MCF 10A (cell line): ENCODE measurements at regions not wholly inside any gene's neighbourhood (a gene's known extent, or its start where the extent isn't known, plus 50 kb on each side); places are given as distances from the start of the nearest gene placed in this dataset.
"Not testable (repeated sequence)": the region's sequence is repeated elsewhere in the genome, so short reads cannot be mapped to it uniquely, and the experiment has no call there.

Experiments
- BruUV-seq: library from RNA; stranded (reverse); fragments of 400-500 nt; replicated peaks from 2 replicates; lab custom pipeline; 2021; lab: Mats Ljungman, UMichigan
- CTCF ChIA-PET: fragments of 300-600 bp; sonication (Branson Sonifier 250); formaldehyde crosslinking; extraction: SDS; loops from one replicate; lab custom pipeline; 2021; ENCODE audit warnings: antibody characterized with exemption, inconsistent platforms; lab: Yijun Ruan, JAX
- POLR2A ChIA-PET: fragments of 300-600, 350-650 bp; sonication (Branson Sonifier 250); formaldehyde crosslinking; extraction: SDS; loops from one replicate; lab custom pipeline; 2020; ENCODE audit warnings: antibody characterized with exemption, inconsistent platforms; lab: Yijun Ruan, JAX
- DNase-seq: peaks from one replicate; pipeline ENCODE4 v3.0.0-alpha.2; 2018; ENCODE audit not compliant: unreplicated experiment
- H3K27ac Mint-ChIP-seq: one replicate; pipeline ENCODE4 v1.8.0; 2022; ENCODE audit warnings: mild to moderate bottlenecking, low read depth, mixed read lengths; ENCODE audit not compliant: unreplicated experiment
- H3K27me3 Mint-ChIP-seq: one replicate; pipeline ENCODE4 v1.8.0; 2022; ENCODE audit warnings: mixed read lengths; ENCODE audit not compliant: insufficient read depth, unreplicated experiment
- H3K36me3 Mint-ChIP-seq: one replicate; pipeline ENCODE4 v1.8.0; 2022; ENCODE audit warnings: mild to moderate bottlenecking, moderate library complexity, mixed read lengths; ENCODE audit not compliant: insufficient read depth, unreplicated experiment
- H3K4me1 Mint-ChIP-seq: one replicate; pipeline ENCODE4 v1.8.0; 2022; ENCODE audit warnings: mixed read lengths; ENCODE audit not compliant: insufficient read depth, unreplicated experiment
- H3K4me3 Mint-ChIP-seq: one replicate; pipeline ENCODE4 v1.8.0; 2022; ENCODE audit warnings: mild to moderate bottlenecking, moderate library complexity, mixed read lengths; ENCODE audit not compliant: unreplicated experiment
- H3K9me3 Mint-ChIP-seq: one replicate; pipeline ENCODE4 v1.8.0; 2022; ENCODE audit warnings: mixed read lengths; ENCODE audit not compliant: unreplicated experiment
- CTCF ChIP-seq: fragments of 200-600 bp; IDR thresholded peaks from one replicate; pipeline ENCODE4 v1.8.0; 2022; ENCODE audit warnings: antibody characterized with exemption, mild to moderate bottlenecking; ENCODE audit not compliant: unreplicated experiment
- intact Hi-C: fragments of 100-400 bp; cut with micrococcal nuclease; formaldehyde crosslinking; loops from 2 replicates; pipeline ENCODE4 v1.14.1; 2022

- Mint-ChIP-seq H3K4me3 (no peak overlapping the region), H3K4me1 (peaks cover 1% of the 10 kb centered on the region), H3K9me3 (no peaks in the 10 kb centered on the region), H3K36me3 (no peaks in the 10 kb centered on the region), H3K27me3 (no peaks in the 10 kb centered on the region), H3K27ac (no peak overlapping the region)
- TF ChIP-seq CTCF, result no peak
- intact Hi-C loops, result no loop called here
- no peak for DNase-seq
- CTCF ChIA-PET, result no interaction called here
- no TSS peak for BruUV-seq
- POLR2A ChIA-PET, result interaction anchor here (0.7 to 0.8 kb wide), 2 partner anchors 50 to 354 kb away, joined by 3 to 4 read pairs; no protein-coding TSS in a partner anchor
Measured at GRCh38 chr1:19024532-19024931, 68.1 kb upstream of the IFFO2 start.

GRCh38 chr1:19023787-19024186 is 67.3 kb upstream of the IFFO2 start:
- CTCF ChIA-PET, result no interaction called here
- POLR2A ChIA-PET, result interaction anchor here (0.8 kb wide), 1 partner anchor 51 kb away, joined by 4 read pairs; no protein-coding TSS in a partner anchor
- no peak overlapping the region for H3K27ac Mint-ChIP-seq

GRCh38 chr1:19021845-19022244 is 65.4 kb upstream of the IFFO2 start:
- Mint-ChIP-seq H3K9me3 (no peaks in the 10 kb centered on the region), H3K4me1 (no peaks in the 10 kb centered on the region), H3K27ac (no peak overlapping the region), H3K4me3 (no peak overlapping the region), H3K36me3 (no peaks in the 10 kb centered on the region), H3K27me3 (no peaks in the 10 kb centered on the region)
- CTCF ChIA-PET, result no interaction called here
- no peak for TF ChIP-seq CTCF
- POLR2A ChIA-PET, result no interaction called here
- no peak for DNase-seq
- BruUV-seq, result no TSS peak
- intact Hi-C loops, result no loop called here

More at GRCh38 chr1:19023787-19024186, 67.3 kb upstream of the IFFO2 start:
- H3K4me3 Mint-ChIP-seq, result no peak overlapping the region
- BruUV-seq, result no TSS peak
- H3K4me1 Mint-ChIP-seq, result no peaks in the 10 kb centered on the region
- TF ChIP-seq CTCF, result no peak
- H3K36me3 Mint-ChIP-seq, result no peaks in the 10 kb centered on the region
- no peaks in the 10 kb centered on the region for H3K27me3 Mint-ChIP-seq
- H3K9me3 Mint-ChIP-seq, result no peaks in the 10 kb centered on the region
- intact Hi-C loops, result no loop called here
- no peak for DNase-seq

- H3K36me3 Mint-ChIP-seq, H3K4me1 Mint-ChIP-seq, H3K9me3 Mint-ChIP-seq, CTCF ChIA-PET, DNase-seq, POLR2A ChIA-PET, BruUV-seq, H3K4me3 Mint-ChIP-seq, H3K27ac Mint-ChIP-seq, H3K27me3 Mint-ChIP-seq, intact Hi-C loops: not testable (repeated sequence)
Measured at GRCh38 chr1:19019288-19019687, 62.8 kb upstream of the IFFO2 start.

GRCh38 chr1:19015476-19015875 is 59.0 kb upstream of the IFFO2 start:
- CTCF ChIA-PET, result no interaction called here
- intact Hi-C loops, result no loop called here
- TF ChIP-seq CTCF, result no peak

More at GRCh38 chr1:19015476-19015875, 59.0 kb upstream of the IFFO2 start:
- Mint-ChIP-seq H3K9me3 (no peaks in the 10 kb centered on the region), H3K4me3 (no peak overlapping the region), H3K27me3 (no peaks in the 10 kb centered on the region), H3K27ac (no peak overlapping the region), H3K36me3 (no peaks in the 10 kb centered on the region), H3K4me1 (peaks cover 16% of the 10 kb centered on the region)
- POLR2A ChIA-PET, result no interaction called here
- DNase-seq, result no peak
- BruUV-seq, result no TSS peak
